ENCODE measurements at regions not wholly inside any gene's neighbourhood (a gene's known extent, or its start where the extent isn't known, plus 50 kb on each side); places are given as distances from the start of the nearest gene placed in this dataset.
A peak's percentile ranks its signal among the peaks of the same experiment; 100 is the strongest.

GRCh38 chr12:92244036-92244435 lies 98.4 kb upstream of the BTG1 start:
- Histone ChIP-seq H3K4me1 (replicated peaks) (no peaks in the 10 kb centered on the region), H3K27me3 (replicated peaks; ENCODE audit: insufficient read depth) (no peaks in the 10 kb centered on the region), H3K36me3 (no peaks in the 10 kb centered on the region), H3K9me3 (no peaks in the 10 kb centered on the region), H3K27ac (peak overlapping the region; percentile 33 to 55), H3K4me3 (no peak overlapping the region)
- TF ChIP-seq POLR2A (IDR thresholded peaks at IDR 0.05) (no peak), POLR2AphosphoS5 (IDR thresholded peaks at IDR 0.05) (peak; percentile 91)
- TF ChIP-seq, protein P1, sequence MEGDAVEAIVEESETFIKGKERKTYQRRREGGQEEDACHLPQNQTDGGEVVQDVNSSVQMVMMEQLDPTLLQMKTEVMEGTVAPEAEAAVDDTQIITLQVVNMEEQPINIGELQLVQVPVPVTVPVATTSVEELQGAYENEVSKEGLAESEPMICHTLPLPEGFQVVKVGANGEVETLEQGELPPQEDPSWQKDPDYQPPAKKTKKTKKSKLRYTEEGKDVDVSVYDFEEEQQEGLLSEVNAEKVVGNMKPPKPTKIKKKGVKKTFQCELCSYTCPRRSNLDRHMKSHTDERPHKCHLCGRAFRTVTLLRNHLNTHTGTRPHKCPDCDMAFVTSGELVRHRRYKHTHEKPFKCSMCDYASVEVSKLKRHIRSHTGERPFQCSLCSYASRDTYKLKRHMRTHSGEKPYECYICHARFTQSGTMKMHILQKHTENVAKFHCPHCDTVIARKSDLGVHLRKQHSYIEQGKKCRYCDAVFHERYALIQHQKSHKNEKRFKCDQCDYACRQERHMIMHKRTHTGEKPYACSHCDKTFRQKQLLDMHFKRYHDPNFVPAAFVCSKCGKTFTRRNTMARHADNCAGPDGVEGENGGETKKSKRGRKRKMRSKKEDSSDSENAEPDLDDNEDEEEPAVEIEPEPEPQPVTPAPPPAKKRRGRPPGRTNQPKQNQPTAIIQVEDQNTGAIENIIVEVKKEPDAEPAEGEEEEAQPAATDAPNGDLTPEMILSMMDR (IDR thresholded peaks at IDR 0.05) = peak in 2 of 4 experiments; percentile 22 to 38
- DNase-seq (ENCODE audit: low spot score) = peak; percentile 54
- intact Hi-C loops (cut with DNase I) = loop anchor here (5.0 to 10.0 kb wide), 2 partner anchors 97 to 429 kb away; partner anchors contain the start of gene BTG1
- 24% methylated on average over 3 of the region's 3 CpGs for WGBS

GRCh38 chr12:92242907-92243306 lies 97.3 kb upstream of the BTG1 start:
- no peak for DNase-seq (ENCODE audit: low spot score)
- intact Hi-C loops (cut with DNase I) = loop anchor here (5.0 to 10.0 kb wide), 2 partner anchors 96 to 428 kb away; partner anchors contain the start of gene BTG1

GRCh38 chr12:92237762-92238523 lies 92.3 kb upstream of the BTG1 start:
- H3K9me3 ChIP-seq = no peaks in the 10 kb centered on the region
- intact Hi-C loops (cut with DNase I) = no loop called here
- TF ChIP-seq POLR2A (IDR thresholded peaks at IDR 0.05) (no peak), POLR2AphosphoS5 (IDR thresholded peaks at IDR 0.05) (no peak)
- TF ChIP-seq, protein P1 (IDR thresholded peaks at IDR 0.05) = no peak
- no peak overlapping the region for H3K4me3 ChIP-seq
- H3K27me3 ChIP-seq (replicated peaks; ENCODE audit: insufficient read depth) = no peaks in the 10 kb centered on the region
- H3K4me1 ChIP-seq (replicated peaks) = no peaks in the 10 kb centered on the region
- WGBS = 87% methylated on average over 6 of the region's 6 CpGs
- H3K27ac ChIP-seq = no peak overlapping the region
- no peak for DNase-seq (ENCODE audit: low spot score)
- H3K36me3 ChIP-seq = no peaks in the 10 kb centered on the region

More at GRCh38 chr12:92242907-92243306, 97.3 kb upstream of the BTG1 start:
- H3K9me3 ChIP-seq = no peaks in the 10 kb centered on the region
- no peaks in the 10 kb centered on the region for H3K36me3 ChIP-seq
- peak overlapping the region; percentile 33 to 55 for H3K27ac ChIP-seq
- no peak for TF ChIP-seq POLR2A (IDR thresholded peaks at IDR 0.05)
- no peak for TF ChIP-seq POLR2AphosphoS5 (IDR thresholded peaks at IDR 0.05)
- TF ChIP-seq, protein P1 (IDR thresholded peaks at IDR 0.05) = no peak
- H3K27me3 ChIP-seq (replicated peaks; ENCODE audit: insufficient read depth) = no peaks in the 10 kb centered on the region
- H3K4me1 ChIP-seq (replicated peaks) = no peaks in the 10 kb centered on the region
- WGBS = 90% methylated on average over 3 of the region's 3 CpGs
- H3K4me3 ChIP-seq = no peak overlapping the region

GRCh38 chr12:92237262-92237661 lies 91.6 kb upstream of the BTG1 start:
- no peaks in the 10 kb centered on the region for H3K27me3 ChIP-seq (replicated peaks; ENCODE audit: insufficient read depth)
- H3K4me1 ChIP-seq (replicated peaks) = no peaks in the 10 kb centered on the region
- intact Hi-C loops (cut with DNase I) = no loop called here
- no peak for DNase-seq (ENCODE audit: low spot score)
- no peak for TF ChIP-seq POLR2A (IDR thresholded peaks at IDR 0.05)
- TF ChIP-seq, protein P1 (IDR thresholded peaks at IDR 0.05) = no peak
- no peak for TF ChIP-seq POLR2AphosphoS5 (IDR thresholded peaks at IDR 0.05)
- no peaks in the 10 kb centered on the region for H3K9me3 ChIP-seq
- WGBS = 89% methylated on average over 1 of the region's 1 CpG
- no peak overlapping the region for H3K4me3 ChIP-seq
- H3K36me3 ChIP-seq = no peaks in the 10 kb centered on the region
- H3K27ac ChIP-seq = no peak overlapping the region
